ENCODE measurements at regions not wholly inside any gene's neighbourhood (a gene's known extent, or its start where the extent isn't known, plus 50 kb on each side); places are given as distances from the start of the nearest gene placed in this dataset.

DNA sequence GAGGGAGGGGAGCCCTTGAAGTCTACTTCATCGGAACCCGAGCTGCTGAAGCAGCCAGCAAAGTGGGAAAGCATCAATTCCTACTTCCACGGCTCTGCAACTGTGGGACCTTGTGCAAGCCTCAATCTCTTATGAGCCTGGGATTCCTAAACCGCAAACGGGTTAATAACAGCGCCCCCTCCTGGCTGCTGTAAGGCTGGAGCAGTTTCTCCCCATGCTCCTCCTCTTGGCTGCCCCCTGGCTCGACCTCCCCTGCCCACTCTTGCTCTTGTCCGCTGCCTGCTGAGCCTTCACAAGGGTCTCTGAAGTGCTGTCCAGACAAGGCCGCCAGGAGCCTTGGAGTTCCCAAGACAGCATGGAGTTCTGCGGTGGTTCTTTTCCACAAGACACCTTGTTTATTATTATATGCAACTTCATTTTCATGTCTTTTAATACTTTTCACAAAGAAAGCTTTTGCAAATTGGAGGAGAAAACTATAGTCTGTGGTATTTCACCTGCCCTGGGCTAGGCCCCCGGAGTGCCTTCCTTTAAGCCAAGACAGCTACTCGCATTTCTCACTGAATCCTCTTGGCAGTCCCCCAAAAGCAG is 157.2 kb downstream of the DDX1 start:
- TF ChIP-seq TAF1 (IDR thresholded peaks at IDR 0.05; ENCODE audit: borderline replicate concordance, insufficient read depth, low read length) (no peak), FOXP2 (optimal IDR thresholded peaks at IDR 0.05; ENCODE audit: borderline replicate concordance, extremely low read depth, extremely low read length, insufficient read depth) (no peak)
- TF ChIP-seq, protein P1, sequence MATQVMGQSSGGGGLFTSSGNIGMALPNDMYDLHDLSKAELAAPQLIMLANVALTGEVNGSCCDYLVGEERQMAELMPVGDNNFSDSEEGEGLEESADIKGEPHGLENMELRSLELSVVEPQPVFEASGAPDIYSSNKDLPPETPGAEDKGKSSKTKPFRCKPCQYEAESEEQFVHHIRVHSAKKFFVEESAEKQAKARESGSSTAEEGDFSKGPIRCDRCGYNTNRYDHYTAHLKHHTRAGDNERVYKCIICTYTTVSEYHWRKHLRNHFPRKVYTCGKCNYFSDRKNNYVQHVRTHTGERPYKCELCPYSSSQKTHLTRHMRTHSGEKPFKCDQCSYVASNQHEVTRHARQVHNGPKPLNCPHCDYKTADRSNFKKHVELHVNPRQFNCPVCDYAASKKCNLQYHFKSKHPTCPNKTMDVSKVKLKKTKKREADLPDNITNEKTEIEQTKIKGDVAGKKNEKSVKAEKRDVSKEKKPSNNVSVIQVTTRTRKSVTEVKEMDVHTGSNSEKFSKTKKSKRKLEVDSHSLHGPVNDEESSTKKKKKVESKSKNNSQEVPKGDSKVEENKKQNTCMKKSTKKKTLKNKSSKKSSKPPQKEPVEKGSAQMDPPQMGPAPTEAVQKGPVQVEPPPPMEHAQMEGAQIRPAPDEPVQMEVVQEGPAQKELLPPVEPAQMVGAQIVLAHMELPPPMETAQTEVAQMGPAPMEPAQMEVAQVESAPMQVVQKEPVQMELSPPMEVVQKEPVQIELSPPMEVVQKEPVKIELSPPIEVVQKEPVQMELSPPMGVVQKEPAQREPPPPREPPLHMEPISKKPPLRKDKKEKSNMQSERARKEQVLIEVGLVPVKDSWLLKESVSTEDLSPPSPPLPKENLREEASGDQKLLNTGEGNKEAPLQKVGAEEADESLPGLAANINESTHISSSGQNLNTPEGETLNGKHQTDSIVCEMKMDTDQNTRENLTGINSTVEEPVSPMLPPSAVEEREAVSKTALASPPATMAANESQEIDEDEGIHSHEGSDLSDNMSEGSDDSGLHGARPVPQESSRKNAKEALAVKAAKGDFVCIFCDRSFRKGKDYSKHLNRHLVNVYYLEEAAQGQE (IDR thresholded peaks at IDR 0.05; ENCODE audit: insufficient read depth in 1 of 2, low read depth in 2 of 2, low read length in 2 of 2) = no peak

DNA sequence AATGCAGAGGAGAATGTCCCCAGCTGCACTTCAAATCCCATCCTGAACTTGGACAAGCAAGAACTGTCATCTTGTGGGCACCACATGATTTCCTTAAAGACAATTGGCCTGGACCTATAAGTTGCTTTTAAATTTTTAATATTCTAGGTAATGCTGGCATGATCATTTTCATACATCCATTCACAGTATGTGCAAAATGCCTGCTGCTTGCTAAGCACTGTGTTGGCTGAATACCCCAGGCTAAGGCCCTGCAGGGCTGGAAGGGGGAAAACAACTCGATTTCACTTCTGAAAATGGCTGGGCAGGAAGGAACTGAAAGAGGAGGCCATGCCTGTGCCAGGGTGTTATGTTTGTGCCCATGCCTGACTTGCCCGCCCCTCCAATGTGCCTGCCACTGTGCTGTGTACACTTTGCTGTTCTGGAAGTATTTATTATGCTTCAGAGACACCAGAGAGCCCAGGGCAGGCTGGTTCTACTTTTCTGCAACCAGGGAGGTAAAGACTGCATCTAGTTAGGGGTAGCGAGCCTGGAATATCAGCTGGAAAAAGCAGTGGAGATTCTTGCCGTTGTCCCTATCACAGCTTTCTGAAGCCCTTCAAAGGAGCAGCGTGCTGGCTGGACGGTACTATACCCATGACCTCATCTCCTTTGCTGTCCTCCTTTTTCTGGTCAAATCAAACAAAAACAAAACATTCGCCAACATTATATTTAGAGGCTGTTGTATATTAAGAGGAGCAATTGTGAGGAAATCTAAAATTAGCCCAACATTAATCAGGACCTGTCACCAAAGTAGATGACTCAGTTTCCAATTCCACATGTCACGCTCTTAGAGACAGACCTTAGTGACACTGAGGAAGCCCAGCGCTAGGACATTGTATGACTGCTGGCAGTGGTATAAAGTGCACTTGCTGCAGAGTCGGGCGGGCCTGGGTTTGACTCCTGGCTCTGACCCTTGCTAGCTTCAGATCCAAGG is 158.1 kb downstream of the DDX1 start:
- TF ChIP-seq, protein P1 (IDR thresholded peaks at IDR 0.05; ENCODE audit: insufficient read depth in 1 of 2, low read depth in 2 of 2, low read length in 2 of 2) = no peak
- no peak for TF ChIP-seq FOXP2 (optimal IDR thresholded peaks at IDR 0.05; ENCODE audit: borderline replicate concordance, extremely low read depth, extremely low read length, insufficient read depth)
- no peak for TF ChIP-seq SIN3A (IDR thresholded peaks at IDR 0.05; ENCODE audit: borderline replicate concordance, insufficient read depth, low read length)
- TF ChIP-seq TAF1 (IDR thresholded peaks at IDR 0.05; ENCODE audit: borderline replicate concordance, insufficient read depth, low read length) = no peak
- TF ChIP-seq POLR2AphosphoS5 (IDR thresholded peaks at IDR 0.05; ENCODE audit: low read depth, low read length) = no peak

DNA sequence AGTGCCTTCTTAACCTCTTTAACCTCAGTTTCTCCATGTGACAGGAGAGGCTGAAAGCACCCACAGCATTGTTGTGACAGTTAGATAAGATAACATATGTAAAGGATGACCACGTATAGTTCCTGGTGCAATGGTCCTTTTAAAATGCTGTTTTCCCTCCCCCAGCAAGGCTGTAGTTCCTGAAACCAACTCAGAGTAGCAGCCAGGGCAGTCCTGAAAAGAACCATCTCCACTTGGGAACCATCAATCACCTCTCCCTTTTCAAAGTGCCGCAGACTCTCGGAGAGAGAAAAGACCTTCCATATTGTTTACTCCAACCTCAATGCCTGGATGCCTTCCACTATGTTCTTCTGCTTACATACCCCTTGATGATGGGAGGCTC is 158.8 kb downstream of the DDX1 start:
- TF ChIP-seq POLR2AphosphoS5 (IDR thresholded peaks at IDR 0.05; ENCODE audit: low read depth, low read length) = no peak
- TF ChIP-seq, protein P1 (IDR thresholded peaks at IDR 0.05; ENCODE audit: insufficient read depth in 1 of 2, low read depth in 2 of 2, low read length in 2 of 2) = no peak
- no peak for TF ChIP-seq FOXP2 (optimal IDR thresholded peaks at IDR 0.05; ENCODE audit: borderline replicate concordance, extremely low read depth, extremely low read length, insufficient read depth)
- no peak for TF ChIP-seq TAF1 (IDR thresholded peaks at IDR 0.05; ENCODE audit: borderline replicate concordance, insufficient read depth, low read length)
- no peak for TF ChIP-seq SIN3A (IDR thresholded peaks at IDR 0.05; ENCODE audit: borderline replicate concordance, insufficient read depth, low read length)

DNA sequence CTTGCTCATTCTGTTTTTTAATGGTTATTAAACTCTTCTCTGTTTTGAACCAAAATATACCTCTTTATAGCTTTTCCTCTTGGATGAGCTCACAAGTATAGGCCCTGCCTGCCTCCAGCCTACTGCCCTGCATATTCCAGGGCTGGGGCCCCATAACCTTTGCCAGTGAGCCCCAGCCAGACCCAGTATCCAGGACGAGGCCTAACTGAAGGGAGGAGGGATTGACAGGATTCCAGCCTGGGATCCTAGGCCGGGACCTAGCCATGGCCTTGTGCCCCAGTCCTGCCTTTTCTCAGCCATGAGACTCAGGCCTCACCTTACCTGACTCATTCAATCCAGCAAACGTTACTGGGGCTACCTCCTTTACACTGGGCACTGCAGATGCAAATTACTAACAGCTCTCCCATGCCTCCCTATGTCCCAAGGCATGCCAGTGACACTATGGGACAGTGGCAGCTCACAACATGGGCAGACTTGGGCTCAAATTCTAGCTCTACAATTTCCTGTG is 159.2 kb downstream of the DDX1 start:
- TF ChIP-seq, protein P1 (IDR thresholded peaks at IDR 0.05; ENCODE audit: insufficient read depth in 1 of 2, low read depth in 2 of 2, low read length in 2 of 2) = no peak
- no peak for TF ChIP-seq POLR2AphosphoS5 (IDR thresholded peaks at IDR 0.05; ENCODE audit: low read depth, low read length)
- no peak for TF ChIP-seq TAF1 (IDR thresholded peaks at IDR 0.05; ENCODE audit: borderline replicate concordance, insufficient read depth, low read length)
- TF ChIP-seq SIN3A (IDR thresholded peaks at IDR 0.05; ENCODE audit: borderline replicate concordance, insufficient read depth, low read length) = no peak
- no peak for TF ChIP-seq FOXP2 (optimal IDR thresholded peaks at IDR 0.05; ENCODE audit: borderline replicate concordance, extremely low read depth, extremely low read length, insufficient read depth)
